IgD-negative memory B cell (primary cell): ENCODE measurements at regions not wholly inside any gene's neighbourhood (a gene's known extent, or its start where the extent isn't known, plus 50 kb on each side); places are given as distances from the start of the nearest gene placed in this dataset.
"Not testable (repeated sequence)": the region's sequence is repeated elsewhere in the genome, so short reads cannot be mapped to it uniquely, and the experiment has no call there.

Source experiments
- H3K27ac Mint-ChIP-seq, 3 donors: one replicate each; pipeline ENCODE4 v1.8.0; 2020 to 2022; ENCODE audit warnings: mild to moderate bottlenecking in 3 of 3, mixed read lengths in 3 of 3, moderate library complexity in 1 of 3
- H3K27me3 Mint-ChIP-seq: one replicate; pipeline ENCODE4 v1.8.0; 2021; ENCODE audit warnings: mixed read lengths
- H3K36me3 Mint-ChIP-seq: one replicate; pipeline ENCODE4 v1.8.0; 2020; ENCODE audit warnings: mild to moderate bottlenecking, mixed read lengths
- H3K4me1 Mint-ChIP-seq, 3 donors: one replicate each; pipeline ENCODE4 v1.8.0; 2020 to 2022; ENCODE audit warnings: mixed read lengths in 3 of 3, mild to moderate bottlenecking in 1 of 3
- H3K4me3 Mint-ChIP-seq, 4 donors: one replicate each; pipeline ENCODE4 v1.8.0; 2020 to 2022; ENCODE audit warnings: mild to moderate bottlenecking in 4 of 4, mixed read lengths in 4 of 4, moderate library complexity in 3 of 4
- H3K9me3 Mint-ChIP-seq, 3 donors: one replicate each; pipeline ENCODE4 v1.8.0; 2020 to 2021; ENCODE audit warnings: mixed read lengths in 3 of 3, mild to moderate bottlenecking in 1 of 3

- no peak overlapping the region for H3K4me3 Mint-ChIP-seq
- H3K27ac Mint-ChIP-seq, result no peak overlapping the region
- peaks cover 2 to 16% (median 6%) of the 10 kb centered on the region in 3 donors for H3K9me3 Mint-ChIP-seq
- no peaks in the 10 kb centered on the region for H3K4me1 Mint-ChIP-seq
- H3K36me3 Mint-ChIP-seq, result no peaks in the 10 kb centered on the region
- H3K27me3 Mint-ChIP-seq, result no peaks in the 10 kb centered on the region
Observed at GRCh38 chr4:22573198-22573597, 57.3 kb upstream of the ADGRA3 start.

GRCh38 chr4:22573641-22574040 lies 57.8 kb upstream of the ADGRA3 start:
- Mint-ChIP-seq H3K36me3 (no peaks in the 10 kb centered on the region), H3K4me3 (no peak overlapping the region), H3K9me3 (peaks cover 4 to 16% (median 6%) of the 10 kb centered on the region in 3 donors), H3K4me1 (no peaks in the 10 kb centered on the region), H3K27ac (no peak overlapping the region), H3K27me3 (no peaks in the 10 kb centered on the region)

- Mint-ChIP-seq H3K27ac (no peak overlapping the region), H3K9me3 (peaks cover 4 to 13% (median 6%) of the 10 kb centered on the region in 3 donors), H3K4me1 (no peaks in the 10 kb centered on the region), H3K36me3 (no peaks in the 10 kb centered on the region), H3K27me3 (no peaks in the 10 kb centered on the region), H3K4me3 (no peak overlapping the region)
Observed at GRCh38 chr4:22574424-22574823, 58.6 kb upstream of the ADGRA3 start.

GRCh38 chr4:22574880-22575279 lies 59.0 kb upstream of the ADGRA3 start:
- no peak overlapping the region for H3K4me3 Mint-ChIP-seq
- peaks cover 4 to 13% (median 6%) of the 10 kb centered on the region in 3 donors for H3K9me3 Mint-ChIP-seq
- no peaks in the 10 kb centered on the region for H3K4me1 Mint-ChIP-seq
- H3K27me3 Mint-ChIP-seq, result no peaks in the 10 kb centered on the region
- H3K36me3 Mint-ChIP-seq, result no peaks in the 10 kb centered on the region
- H3K27ac Mint-ChIP-seq, result no peak overlapping the region

- H3K4me1 Mint-ChIP-seq, result no peaks in the 10 kb centered on the region
- H3K27ac Mint-ChIP-seq, result no peak overlapping the region
- no peaks in the 10 kb centered on the region for H3K36me3 Mint-ChIP-seq
- H3K9me3 Mint-ChIP-seq, result peaks cover 2 to 5% (median 4%) of the 10 kb centered on the region in 3 donors
- no peaks in the 10 kb centered on the region for H3K27me3 Mint-ChIP-seq
- no peak overlapping the region for H3K4me3 Mint-ChIP-seq
Observed at GRCh38 chr4:22587253-22587652, 71.4 kb upstream of the ADGRA3 start.

GRCh38 chr4:22593933-22594332 lies 78.1 kb upstream of the ADGRA3 start:
- H3K27me3 Mint-ChIP-seq, result no peaks in the 10 kb centered on the region
- peaks cover 0 to 2% (median 0%) of the 10 kb centered on the region in 3 donors for H3K4me1 Mint-ChIP-seq
- no peaks in the 10 kb centered on the region for H3K36me3 Mint-ChIP-seq

GRCh38 chr4:22595684-22596083 lies 79.8 kb upstream of the ADGRA3 start:
- no peaks in the 10 kb centered on the region for H3K27me3 Mint-ChIP-seq
- peaks cover 0 to 3% (median 0%) of the 10 kb centered on the region in 3 donors for H3K4me1 Mint-ChIP-seq
- no peaks in the 10 kb centered on the region for H3K36me3 Mint-ChIP-seq
- peaks cover 0 to 5% (median 2%) of the 10 kb centered on the region in 3 donors for H3K9me3 Mint-ChIP-seq
- H3K27ac Mint-ChIP-seq, result no peak overlapping the region
- H3K4me3 Mint-ChIP-seq, result peak overlapping the region in 1 of 4 donors; percentile 28

More at GRCh38 chr4:22593933-22594332, 78.1 kb upstream of the ADGRA3 start:
- Mint-ChIP-seq H3K4me3 (no peak overlapping the region), H3K9me3 (peaks cover 0 to 7% (median 5%) of the 10 kb centered on the region in 3 donors), H3K27ac (no peak overlapping the region)

- no peaks in the 10 kb centered on the region for H3K36me3 Mint-ChIP-seq
- H3K4me1 Mint-ChIP-seq, result peaks cover 0 to 3% (median 0%) of the 10 kb centered on the region in 3 donors
- H3K27me3 Mint-ChIP-seq, result no peaks in the 10 kb centered on the region
- no peak overlapping the region for H3K4me3 Mint-ChIP-seq
- H3K27ac Mint-ChIP-seq, result no peak overlapping the region
- H3K9me3 Mint-ChIP-seq, result peaks cover 0 to 5% (median 2%) of the 10 kb centered on the region in 3 donors
Observed at GRCh38 chr4:22596409-22596808, 80.5 kb upstream of the ADGRA3 start.

- H3K27me3 Mint-ChIP-seq, result no peaks in the 10 kb centered on the region
- no peaks in the 10 kb centered on the region for H3K36me3 Mint-ChIP-seq
- peaks cover 0 to 5% (median 2%) of the 10 kb centered on the region in 3 donors for H3K9me3 Mint-ChIP-seq
- peaks cover 0 to 3% (median 0%) of the 10 kb centered on the region in 3 donors for H3K4me1 Mint-ChIP-seq
- H3K4me3 Mint-ChIP-seq, result no peak overlapping the region
- H3K27ac Mint-ChIP-seq, result no peak overlapping the region
Observed at GRCh38 chr4:22597471-22597870, 81.6 kb upstream of the ADGRA3 start.

GRCh38 chr4:22598113-22599047 lies 82.5 kb upstream of the ADGRA3 start:
- not testable (repeated sequence) for H3K4me1 Mint-ChIP-seq, H3K27me3 Mint-ChIP-seq, H3K27ac Mint-ChIP-seq, H3K4me3 Mint-ChIP-seq, H3K9me3 Mint-ChIP-seq, H3K36me3 Mint-ChIP-seq

GRCh38 chr4:22599228-22599928 lies 83.5 kb upstream of the ADGRA3 start:
- not testable (repeated sequence) for H3K27me3 Mint-ChIP-seq, H3K4me1 Mint-ChIP-seq, H3K27ac Mint-ChIP-seq, H3K4me3 Mint-ChIP-seq, H3K9me3 Mint-ChIP-seq, H3K36me3 Mint-ChIP-seq

- H3K4me3 Mint-ChIP-seq, result peak overlapping the region in 1 of 4 donors; percentile 11
- H3K9me3 Mint-ChIP-seq, H3K4me1 Mint-ChIP-seq, H3K27me3 Mint-ChIP-seq, H3K27ac Mint-ChIP-seq, H3K36me3 Mint-ChIP-seq: not testable (repeated sequence)
Observed at GRCh38 chr4:22599929-22600432, 84.1 kb upstream of the ADGRA3 start.

GRCh38 chr4:22601638-22602037 lies 85.8 kb upstream of the ADGRA3 start:
- H3K9me3 Mint-ChIP-seq, H3K4me3 Mint-ChIP-seq, H3K27ac Mint-ChIP-seq, H3K27me3 Mint-ChIP-seq, H3K36me3 Mint-ChIP-seq, H3K4me1 Mint-ChIP-seq: not testable (repeated sequence)

- peaks cover 2 to 12% (median 5%) of the 10 kb centered on the region in 3 donors for H3K9me3 Mint-ChIP-seq
- H3K27me3 Mint-ChIP-seq, result no peaks in the 10 kb centered on the region
- peaks cover 2% of the 10 kb centered on the region for H3K36me3 Mint-ChIP-seq
- no peak overlapping the region for H3K27ac Mint-ChIP-seq
- no peaks in the 10 kb centered on the region for H3K4me1 Mint-ChIP-seq
- no peak overlapping the region for H3K4me3 Mint-ChIP-seq
Observed at GRCh38 chr4:22607382-22607781, 85.4 kb upstream of the GBA3 start.

GRCh38 chr4:22609951-22610525 lies 82.7 kb upstream of the GBA3 start:
- not testable (repeated sequence) for H3K27ac Mint-ChIP-seq, H3K4me1 Mint-ChIP-seq, H3K27me3 Mint-ChIP-seq, H3K36me3 Mint-ChIP-seq, H3K4me3 Mint-ChIP-seq
- peaks cover 2 to 12% (median 5%) of the 10 kb centered on the region in 3 donors for H3K9me3 Mint-ChIP-seq
